ENCODE measurements at regions not wholly inside any gene's neighbourhood (a gene's known extent, or its start where the extent isn't known, plus 50 kb on each side); places are given as distances from the start of the nearest gene placed in this dataset.
"Not testable (repeated sequence)": the region's sequence is repeated elsewhere in the genome, so short reads cannot be mapped to it uniquely, and the experiment has no call there.

DNA sequence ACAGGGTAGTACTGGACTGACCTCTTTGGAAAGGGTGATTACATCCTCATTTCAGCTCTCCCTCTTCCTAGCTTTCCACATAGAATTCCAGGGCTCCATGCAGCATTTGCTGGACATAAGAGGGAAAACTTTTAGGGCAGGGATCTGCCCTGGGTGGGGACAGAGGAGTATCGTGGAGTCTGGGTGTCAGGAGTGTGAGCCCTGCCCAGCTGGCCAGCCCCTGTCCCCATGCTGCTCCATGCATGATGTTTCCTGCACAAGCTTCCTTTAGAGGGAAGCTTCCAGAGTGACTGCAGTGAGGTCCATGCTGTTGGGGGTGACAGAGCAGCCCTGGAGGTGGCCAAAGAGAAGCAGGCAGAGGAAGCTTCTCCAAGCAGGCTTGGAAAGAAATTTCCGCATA lies 214.5 kb downstream of the POTEH start:
- H3K27me3 Mint-ChIP-seq (ENCODE audit: insufficient read depth, unreplicated experiment); BruUV-seq (replicated peaks); H3K4me3 Mint-ChIP-seq (ENCODE audit: unreplicated experiment); intact Hi-C loops (cut with micrococcal nuclease); CTCF ChIA-PET; H3K36me3 Mint-ChIP-seq (ENCODE audit: insufficient read depth, unreplicated experiment); POLR2A ChIA-PET; H3K9me3 Mint-ChIP-seq (ENCODE audit: unreplicated experiment); H3K27ac Mint-ChIP-seq (ENCODE audit: low read depth, unreplicated experiment); DNase-seq (ENCODE audit: unreplicated experiment); H3K4me1 Mint-ChIP-seq (ENCODE audit: insufficient read depth, unreplicated experiment): not testable (repeated sequence)

GRCh38 chr22:15911704-15912103 lies 221.9 kb downstream of the POTEH start:
- H3K9me3 Mint-ChIP-seq (ENCODE audit: unreplicated experiment); BruUV-seq (replicated peaks); H3K4me3 Mint-ChIP-seq (ENCODE audit: unreplicated experiment); DNase-seq (ENCODE audit: unreplicated experiment); POLR2A ChIA-PET; H3K4me1 Mint-ChIP-seq (ENCODE audit: insufficient read depth, unreplicated experiment); H3K27ac Mint-ChIP-seq (ENCODE audit: low read depth, unreplicated experiment); CTCF ChIA-PET; H3K36me3 Mint-ChIP-seq (ENCODE audit: insufficient read depth, unreplicated experiment); intact Hi-C loops (cut with micrococcal nuclease); H3K27me3 Mint-ChIP-seq (ENCODE audit: insufficient read depth, unreplicated experiment): not testable (repeated sequence)

GRCh38 chr22:15919120-15919519 lies 229.3 kb downstream of the POTEH start:
- intact Hi-C loops (cut with micrococcal nuclease); H3K27ac Mint-ChIP-seq (ENCODE audit: low read depth, unreplicated experiment); H3K27me3 Mint-ChIP-seq (ENCODE audit: insufficient read depth, unreplicated experiment); POLR2A ChIA-PET; DNase-seq (ENCODE audit: unreplicated experiment); CTCF ChIA-PET; BruUV-seq (replicated peaks); H3K4me3 Mint-ChIP-seq (ENCODE audit: unreplicated experiment); H3K36me3 Mint-ChIP-seq (ENCODE audit: insufficient read depth, unreplicated experiment); H3K9me3 Mint-ChIP-seq (ENCODE audit: unreplicated experiment); H3K4me1 Mint-ChIP-seq (ENCODE audit: insufficient read depth, unreplicated experiment): not testable (repeated sequence)

DNA sequence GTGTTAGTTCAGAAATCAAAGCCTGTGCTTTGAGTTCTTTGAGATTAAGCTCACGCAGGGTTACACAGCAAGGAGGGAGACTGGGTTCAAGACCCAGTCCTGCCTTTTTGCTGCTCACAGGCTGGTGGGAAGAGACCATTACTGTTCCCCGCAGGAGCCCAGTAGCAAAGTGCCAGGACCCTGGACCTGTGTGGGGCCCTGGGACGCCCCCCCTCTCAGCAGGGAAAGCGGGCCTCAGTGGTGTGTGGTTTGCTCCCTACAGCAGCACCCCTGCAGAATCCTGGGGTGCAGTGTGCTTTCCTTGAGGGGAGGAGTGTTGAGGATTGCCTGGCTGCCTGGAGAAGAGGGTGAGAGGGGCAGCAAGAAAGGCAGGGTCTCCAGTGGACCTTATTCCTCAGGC lies 231.1 kb downstream of the POTEH start:
- POLR2A ChIA-PET; BruUV-seq (replicated peaks); H3K4me3 Mint-ChIP-seq (ENCODE audit: unreplicated experiment); DNase-seq (ENCODE audit: unreplicated experiment); H3K4me1 Mint-ChIP-seq (ENCODE audit: insufficient read depth, unreplicated experiment); intact Hi-C loops (cut with micrococcal nuclease); H3K36me3 Mint-ChIP-seq (ENCODE audit: insufficient read depth, unreplicated experiment); H3K27ac Mint-ChIP-seq (ENCODE audit: low read depth, unreplicated experiment); H3K27me3 Mint-ChIP-seq (ENCODE audit: insufficient read depth, unreplicated experiment); H3K9me3 Mint-ChIP-seq (ENCODE audit: unreplicated experiment); CTCF ChIA-PET: not testable (repeated sequence)

GRCh38 chr22:15922132-15922531 lies 232.3 kb downstream of the POTEH start:
- H3K4me1 Mint-ChIP-seq (ENCODE audit: insufficient read depth, unreplicated experiment); DNase-seq (ENCODE audit: unreplicated experiment); POLR2A ChIA-PET; intact Hi-C loops (cut with micrococcal nuclease); H3K4me3 Mint-ChIP-seq (ENCODE audit: unreplicated experiment); CTCF ChIA-PET; H3K27me3 Mint-ChIP-seq (ENCODE audit: insufficient read depth, unreplicated experiment); H3K9me3 Mint-ChIP-seq (ENCODE audit: unreplicated experiment); BruUV-seq (replicated peaks); H3K36me3 Mint-ChIP-seq (ENCODE audit: insufficient read depth, unreplicated experiment); H3K27ac Mint-ChIP-seq (ENCODE audit: low read depth, unreplicated experiment): not testable (repeated sequence)

DNA sequence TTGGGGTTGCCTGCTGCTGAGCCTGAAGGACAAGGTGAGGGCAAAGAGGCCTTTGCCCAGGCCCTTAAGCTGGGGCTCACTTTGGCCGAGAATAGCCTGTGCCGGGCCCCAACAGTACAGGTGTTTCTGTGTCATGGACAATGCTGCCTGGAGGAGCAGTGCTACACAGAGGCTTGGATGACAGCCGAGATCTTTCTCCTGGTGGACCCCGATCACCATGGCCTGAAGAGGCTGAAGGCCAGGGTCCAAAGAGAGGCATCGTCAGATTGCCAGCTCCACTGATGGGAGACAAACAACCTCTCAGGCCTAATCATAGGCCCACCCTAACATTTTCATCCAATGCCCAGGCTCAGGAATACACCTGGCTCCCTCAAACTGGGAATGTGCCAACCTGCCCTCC lies 232.8 kb downstream of the POTEH start:
- POLR2A ChIA-PET = not testable (repeated sequence)

GRCh38 chr22:15924820-15925219 lies 235.0 kb downstream of the POTEH start:
- H3K4me3 Mint-ChIP-seq (ENCODE audit: unreplicated experiment); H3K9me3 Mint-ChIP-seq (ENCODE audit: unreplicated experiment); DNase-seq (ENCODE audit: unreplicated experiment); H3K27ac Mint-ChIP-seq (ENCODE audit: low read depth, unreplicated experiment); H3K27me3 Mint-ChIP-seq (ENCODE audit: insufficient read depth, unreplicated experiment); CTCF ChIA-PET; intact Hi-C loops (cut with micrococcal nuclease); BruUV-seq (replicated peaks); H3K36me3 Mint-ChIP-seq (ENCODE audit: insufficient read depth, unreplicated experiment); POLR2A ChIA-PET; H3K4me1 Mint-ChIP-seq (ENCODE audit: insufficient read depth, unreplicated experiment): not testable (repeated sequence)

More for the DNA sequence above, 232.8 kb downstream of the POTEH start:
- H3K4me1 Mint-ChIP-seq (ENCODE audit: insufficient read depth, unreplicated experiment); DNase-seq (ENCODE audit: unreplicated experiment); H3K36me3 Mint-ChIP-seq (ENCODE audit: insufficient read depth, unreplicated experiment); H3K4me3 Mint-ChIP-seq (ENCODE audit: unreplicated experiment); H3K27ac Mint-ChIP-seq (ENCODE audit: low read depth, unreplicated experiment); H3K27me3 Mint-ChIP-seq (ENCODE audit: insufficient read depth, unreplicated experiment); intact Hi-C loops (cut with micrococcal nuclease); CTCF ChIA-PET; BruUV-seq (replicated peaks); H3K9me3 Mint-ChIP-seq (ENCODE audit: unreplicated experiment): not testable (repeated sequence)

DNA sequence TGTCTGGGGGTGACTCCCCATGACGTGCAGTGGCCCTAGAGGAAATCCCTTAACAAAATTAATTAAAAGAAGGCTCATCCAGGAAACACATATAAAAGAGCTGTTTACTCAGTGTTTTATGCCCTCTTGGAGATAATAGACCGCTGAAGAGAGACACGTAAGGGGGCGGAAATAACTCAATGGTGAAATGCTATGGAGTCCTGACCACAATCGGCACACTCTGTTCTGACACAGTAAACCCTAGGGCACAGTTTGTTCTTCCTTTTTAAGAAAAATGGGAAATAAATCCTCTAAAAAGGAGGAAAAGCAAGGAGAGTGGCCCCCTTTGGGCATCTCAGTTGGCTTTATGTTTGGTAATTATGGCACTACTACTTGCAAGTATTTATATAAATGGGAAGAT lies 237.3 kb downstream of the POTEH start:
- not testable (repeated sequence) for BruUV-seq (replicated peaks)

More for the DNA sequence above, 237.3 kb downstream of the POTEH start:
- DNase-seq (ENCODE audit: unreplicated experiment); H3K4me1 Mint-ChIP-seq (ENCODE audit: insufficient read depth, unreplicated experiment); H3K36me3 Mint-ChIP-seq (ENCODE audit: insufficient read depth, unreplicated experiment); H3K9me3 Mint-ChIP-seq (ENCODE audit: unreplicated experiment); H3K27ac Mint-ChIP-seq (ENCODE audit: low read depth, unreplicated experiment); H3K27me3 Mint-ChIP-seq (ENCODE audit: insufficient read depth, unreplicated experiment); POLR2A ChIA-PET; intact Hi-C loops (cut with micrococcal nuclease); H3K4me3 Mint-ChIP-seq (ENCODE audit: unreplicated experiment); CTCF ChIA-PET: not testable (repeated sequence)
